ENCODE measurements at regions not wholly inside any gene's neighbourhood (a gene's known extent, or its start where the extent isn't known, plus 50 kb on each side); places are given as distances from the start of the nearest gene placed in this dataset.

DNA sequence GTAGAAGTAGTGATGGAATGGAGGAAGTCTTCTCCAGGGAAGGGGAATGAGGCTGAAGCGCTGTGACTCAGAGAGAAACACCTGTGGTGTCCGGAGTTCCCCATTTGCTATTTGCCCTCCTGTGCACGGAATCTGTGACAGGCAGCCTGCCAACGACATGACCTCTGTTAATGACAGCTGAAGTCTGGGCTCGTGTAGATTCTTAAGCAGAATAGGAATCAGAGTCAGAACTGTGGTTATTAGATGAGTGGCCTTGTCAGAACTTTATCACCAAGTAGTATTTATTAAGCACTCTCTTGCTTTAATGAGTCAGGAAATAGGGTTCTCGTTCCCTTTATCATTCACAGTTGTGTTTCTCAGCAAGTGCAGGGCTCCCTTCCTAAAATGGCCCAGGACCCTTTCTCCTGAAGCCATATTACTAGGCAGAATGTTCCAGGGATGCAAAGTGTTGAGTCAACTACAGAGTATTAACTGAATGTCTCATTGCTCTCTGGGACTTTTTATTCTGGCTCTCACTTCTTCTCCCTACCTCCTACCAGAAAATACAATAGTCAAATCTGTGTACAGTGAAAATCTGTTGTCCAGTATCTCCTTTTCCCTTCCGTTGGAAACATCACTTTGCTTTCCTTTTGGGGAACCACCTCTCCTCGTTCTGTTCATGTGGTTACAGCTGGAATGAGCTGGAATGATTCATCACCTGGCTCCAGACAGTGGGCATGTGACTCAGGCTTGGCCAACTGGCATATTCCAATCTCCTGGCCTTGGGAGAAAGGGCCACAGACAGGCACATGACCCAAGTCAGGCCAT is 77.8 kb upstream of the MAX start:
- Histone ChIP-seq H3K4me1 (ENCODE audit: control insufficient read depth in 4 of 4, insufficient read depth in 4 of 4, low read length in 3 of 4) (no peaks in the 10 kb centered on the region), H3K27me3 (ENCODE audit: control insufficient read depth in 4 of 4, insufficient read depth in 4 of 4, low read length in 3 of 4) (peaks cover 0 to 3% (median 0%) of the 10 kb centered on the region in 4 donors), H3K4me3 (ENCODE audit: low read depth in 1 of 3, low read length in 3 of 3) (no peak overlapping the region), H3K27ac (ENCODE audit: low read depth in 1 of 2, low read length in 2 of 2) (no peak overlapping the region), H3K9ac (ENCODE audit: low read depth in 1 of 2, low read length in 2 of 2) (no peak overlapping the region), H3K36me3 (ENCODE audit: control insufficient read depth in 4 of 4, insufficient read depth in 3 of 4, low read depth in 1 of 4, low read length in 3 of 4) (no peaks in the 10 kb centered on the region), H3K9me3 (ENCODE audit: control insufficient read depth in 4 of 4, low read length in 3 of 4) (peaks cover 2 to 13% (median 8%) of the 10 kb centered on the region in 4 donors)
- TF ChIP-seq EGR1 (IDR thresholded peaks at IDR 0.05; ENCODE audit: low read depth in 2 of 2) = no peak
- TF ChIP-seq SP1 (IDR thresholded peaks at IDR 0.05) = no peak
- TF ChIP-seq HNF4A (conservative IDR thresholded peaks at IDR 0.05) = no peak
- TF ChIP-seq, protein P1, sequence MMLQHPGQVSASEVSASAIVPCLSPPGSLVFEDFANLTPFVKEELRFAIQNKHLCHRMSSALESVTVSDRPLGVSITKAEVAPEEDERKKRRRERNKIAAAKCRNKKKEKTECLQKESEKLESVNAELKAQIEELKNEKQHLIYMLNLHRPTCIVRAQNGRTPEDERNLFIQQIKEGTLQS (IDR thresholded peaks at IDR 0.05) = no peak
- TF ChIP-seq FOXA1 (IDR thresholded peaks at IDR 0.05) = no peak
- TF ChIP-seq, protein P2, sequence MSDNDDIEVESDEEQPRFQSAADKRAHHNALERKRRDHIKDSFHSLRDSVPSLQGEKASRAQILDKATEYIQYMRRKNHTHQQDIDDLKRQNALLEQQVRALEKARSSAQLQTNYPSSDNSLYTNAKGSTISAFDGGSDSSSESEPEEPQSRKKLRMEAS (IDR thresholded peaks at IDR 0.05) = no peak
- TF ChIP-seq, protein P3, sequence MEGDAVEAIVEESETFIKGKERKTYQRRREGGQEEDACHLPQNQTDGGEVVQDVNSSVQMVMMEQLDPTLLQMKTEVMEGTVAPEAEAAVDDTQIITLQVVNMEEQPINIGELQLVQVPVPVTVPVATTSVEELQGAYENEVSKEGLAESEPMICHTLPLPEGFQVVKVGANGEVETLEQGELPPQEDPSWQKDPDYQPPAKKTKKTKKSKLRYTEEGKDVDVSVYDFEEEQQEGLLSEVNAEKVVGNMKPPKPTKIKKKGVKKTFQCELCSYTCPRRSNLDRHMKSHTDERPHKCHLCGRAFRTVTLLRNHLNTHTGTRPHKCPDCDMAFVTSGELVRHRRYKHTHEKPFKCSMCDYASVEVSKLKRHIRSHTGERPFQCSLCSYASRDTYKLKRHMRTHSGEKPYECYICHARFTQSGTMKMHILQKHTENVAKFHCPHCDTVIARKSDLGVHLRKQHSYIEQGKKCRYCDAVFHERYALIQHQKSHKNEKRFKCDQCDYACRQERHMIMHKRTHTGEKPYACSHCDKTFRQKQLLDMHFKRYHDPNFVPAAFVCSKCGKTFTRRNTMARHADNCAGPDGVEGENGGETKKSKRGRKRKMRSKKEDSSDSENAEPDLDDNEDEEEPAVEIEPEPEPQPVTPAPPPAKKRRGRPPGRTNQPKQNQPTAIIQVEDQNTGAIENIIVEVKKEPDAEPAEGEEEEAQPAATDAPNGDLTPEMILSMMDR (IDR thresholded peaks at IDR 0.05; ENCODE audit: low read depth, low read length, missing input control) = no peak
- TF ChIP-seq TAF1 (conservative IDR thresholded peaks at IDR 0.05) = no peak
- no peak for TF ChIP-seq GABPA (IDR thresholded peaks at IDR 0.05 in 1 of 2, conservative IDR thresholded peaks at IDR 0.05 in 1 of 2)
- no peak for TF ChIP-seq RAD21 (IDR thresholded peaks at IDR 0.05)
- DNase-seq (ENCODE audit: low spot score) = no peak
- WGBS = 35% methylated on average over 8 of the region's 8 CpGs

DNA sequence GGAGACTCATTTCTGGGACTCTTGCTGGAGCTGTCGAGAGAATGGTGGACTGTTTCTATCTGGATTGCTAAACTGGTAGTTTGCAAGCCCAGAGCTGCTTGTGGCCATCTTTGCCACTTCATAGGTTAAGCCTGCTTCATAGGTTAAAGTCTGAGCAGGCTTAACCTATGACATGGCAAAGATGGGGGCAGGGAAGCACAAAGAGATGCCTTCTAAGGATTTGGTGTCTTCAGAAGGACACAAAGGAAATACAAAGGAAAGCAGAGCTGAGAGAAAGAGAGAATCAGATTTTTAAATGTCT is 78.4 kb upstream of the MAX start:
- Histone ChIP-seq H3K9me3 (ENCODE audit: control insufficient read depth in 4 of 4, low read length in 3 of 4) (peaks cover 2 to 13% (median 8%) of the 10 kb centered on the region in 4 donors), H3K36me3 (ENCODE audit: control insufficient read depth in 4 of 4, insufficient read depth in 3 of 4, low read depth in 1 of 4, low read length in 3 of 4) (no peaks in the 10 kb centered on the region), H3K4me1 (ENCODE audit: control insufficient read depth in 4 of 4, insufficient read depth in 4 of 4, low read length in 3 of 4) (no peaks in the 10 kb centered on the region), H3K9ac (ENCODE audit: low read depth in 1 of 2, low read length in 2 of 2) (no peak overlapping the region), H3K27me3 (ENCODE audit: control insufficient read depth in 4 of 4, insufficient read depth in 4 of 4, low read length in 3 of 4) (peaks cover 0 to 3% (median 0%) of the 10 kb centered on the region in 4 donors), H3K4me3 (ENCODE audit: low read depth in 1 of 3, low read length in 3 of 3) (no peak overlapping the region), H3K27ac (ENCODE audit: low read depth in 1 of 2, low read length in 2 of 2) (no peak overlapping the region)
- DNase-seq (ENCODE audit: low spot score) = no peak
- 86% methylated on average over 1 of the region's 1 CpG for WGBS
- TF ChIP-seq RAD21 (IDR thresholded peaks at IDR 0.05) (no peak), NR2F2 (IDR thresholded peaks at IDR 0.05) (no peak), FOXA1 (IDR thresholded peaks at IDR 0.05) (no peak), SP1 (IDR thresholded peaks at IDR 0.05) (no peak)
- TF ChIP-seq, protein P4, sequence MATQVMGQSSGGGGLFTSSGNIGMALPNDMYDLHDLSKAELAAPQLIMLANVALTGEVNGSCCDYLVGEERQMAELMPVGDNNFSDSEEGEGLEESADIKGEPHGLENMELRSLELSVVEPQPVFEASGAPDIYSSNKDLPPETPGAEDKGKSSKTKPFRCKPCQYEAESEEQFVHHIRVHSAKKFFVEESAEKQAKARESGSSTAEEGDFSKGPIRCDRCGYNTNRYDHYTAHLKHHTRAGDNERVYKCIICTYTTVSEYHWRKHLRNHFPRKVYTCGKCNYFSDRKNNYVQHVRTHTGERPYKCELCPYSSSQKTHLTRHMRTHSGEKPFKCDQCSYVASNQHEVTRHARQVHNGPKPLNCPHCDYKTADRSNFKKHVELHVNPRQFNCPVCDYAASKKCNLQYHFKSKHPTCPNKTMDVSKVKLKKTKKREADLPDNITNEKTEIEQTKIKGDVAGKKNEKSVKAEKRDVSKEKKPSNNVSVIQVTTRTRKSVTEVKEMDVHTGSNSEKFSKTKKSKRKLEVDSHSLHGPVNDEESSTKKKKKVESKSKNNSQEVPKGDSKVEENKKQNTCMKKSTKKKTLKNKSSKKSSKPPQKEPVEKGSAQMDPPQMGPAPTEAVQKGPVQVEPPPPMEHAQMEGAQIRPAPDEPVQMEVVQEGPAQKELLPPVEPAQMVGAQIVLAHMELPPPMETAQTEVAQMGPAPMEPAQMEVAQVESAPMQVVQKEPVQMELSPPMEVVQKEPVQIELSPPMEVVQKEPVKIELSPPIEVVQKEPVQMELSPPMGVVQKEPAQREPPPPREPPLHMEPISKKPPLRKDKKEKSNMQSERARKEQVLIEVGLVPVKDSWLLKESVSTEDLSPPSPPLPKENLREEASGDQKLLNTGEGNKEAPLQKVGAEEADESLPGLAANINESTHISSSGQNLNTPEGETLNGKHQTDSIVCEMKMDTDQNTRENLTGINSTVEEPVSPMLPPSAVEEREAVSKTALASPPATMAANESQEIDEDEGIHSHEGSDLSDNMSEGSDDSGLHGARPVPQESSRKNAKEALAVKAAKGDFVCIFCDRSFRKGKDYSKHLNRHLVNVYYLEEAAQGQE (IDR thresholded peaks at IDR 0.05) = no peak
